ENCODE measurements at regions not wholly inside any gene's neighbourhood (a gene's known extent, or its start where the extent isn't known, plus 50 kb on each side); places are given as distances from the start of the nearest gene placed in this dataset.

DNA sequence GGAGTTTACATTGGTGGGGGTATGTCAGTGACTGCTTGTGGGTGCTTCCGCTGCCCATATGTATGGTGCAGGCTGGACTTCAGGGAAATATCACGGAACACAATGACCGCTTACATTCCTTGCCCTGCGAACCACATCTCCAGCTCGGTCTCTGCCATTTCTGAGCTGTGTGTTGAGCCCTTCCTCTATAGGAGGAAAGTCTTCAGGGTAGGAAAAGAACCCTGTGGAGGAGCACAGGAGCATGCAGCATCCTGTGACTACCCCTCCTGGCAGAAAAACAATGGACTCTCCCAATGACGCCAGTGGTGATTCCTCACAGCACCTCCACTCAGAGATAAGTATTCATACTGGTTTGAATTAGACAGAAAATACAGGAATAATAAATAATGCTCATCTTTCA, 276.8 kb upstream of the MAP3K1 start:
- no peak overlapping the region for H3K4me3 Mint-ChIP-seq

DNA sequence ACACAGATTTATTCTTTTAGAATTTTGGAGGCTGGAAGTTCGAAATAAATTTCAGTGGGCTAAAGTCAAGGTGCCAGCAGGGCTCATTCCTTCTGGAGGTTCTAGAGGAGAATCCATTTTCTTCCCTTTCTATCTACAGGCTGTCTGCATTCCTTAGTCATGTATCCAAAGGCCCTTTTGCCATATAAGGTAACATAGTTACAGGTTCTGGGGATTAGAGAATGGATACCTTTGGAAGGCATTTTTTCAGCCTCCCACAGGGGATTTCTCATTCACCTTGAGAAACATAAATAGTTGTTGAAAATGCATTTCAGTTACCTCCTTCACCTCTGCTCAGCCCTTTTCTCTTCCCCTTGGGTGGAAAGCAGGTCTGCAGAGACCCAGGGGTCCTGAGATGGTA, 280.0 kb upstream of the MAP3K1 start:
- CTCF ChIA-PET, result no interaction called here
- Mint-ChIP-seq H3K4me3 (no peak overlapping the region), H3K36me3 (no peaks in the 10 kb centered on the region), H3K4me1 (no peaks in the 10 kb centered on the region), H3K27me3 (peaks cover 4% of the 10 kb centered on the region), H3K9me3 (ENCODE audit: low read depth) (no peaks in the 10 kb centered on the region), H3K27ac (no peak overlapping the region)
- no peak for ATAC-seq
- no peak for DNase-seq

More for the DNA sequence above, 276.8 kb upstream of the MAP3K1 start:
- CTCF ChIA-PET, result no interaction called here
- H3K9me3 Mint-ChIP-seq (ENCODE audit: low read depth), result no peaks in the 10 kb centered on the region
- H3K27ac Mint-ChIP-seq, result no peak overlapping the region
- H3K4me1 Mint-ChIP-seq, result no peaks in the 10 kb centered on the region
- DNase-seq (no peak), ATAC-seq (no peak)
- no peaks in the 10 kb centered on the region for H3K36me3 Mint-ChIP-seq
- peaks cover 12% of the 10 kb centered on the region for H3K27me3 Mint-ChIP-seq

DNA sequence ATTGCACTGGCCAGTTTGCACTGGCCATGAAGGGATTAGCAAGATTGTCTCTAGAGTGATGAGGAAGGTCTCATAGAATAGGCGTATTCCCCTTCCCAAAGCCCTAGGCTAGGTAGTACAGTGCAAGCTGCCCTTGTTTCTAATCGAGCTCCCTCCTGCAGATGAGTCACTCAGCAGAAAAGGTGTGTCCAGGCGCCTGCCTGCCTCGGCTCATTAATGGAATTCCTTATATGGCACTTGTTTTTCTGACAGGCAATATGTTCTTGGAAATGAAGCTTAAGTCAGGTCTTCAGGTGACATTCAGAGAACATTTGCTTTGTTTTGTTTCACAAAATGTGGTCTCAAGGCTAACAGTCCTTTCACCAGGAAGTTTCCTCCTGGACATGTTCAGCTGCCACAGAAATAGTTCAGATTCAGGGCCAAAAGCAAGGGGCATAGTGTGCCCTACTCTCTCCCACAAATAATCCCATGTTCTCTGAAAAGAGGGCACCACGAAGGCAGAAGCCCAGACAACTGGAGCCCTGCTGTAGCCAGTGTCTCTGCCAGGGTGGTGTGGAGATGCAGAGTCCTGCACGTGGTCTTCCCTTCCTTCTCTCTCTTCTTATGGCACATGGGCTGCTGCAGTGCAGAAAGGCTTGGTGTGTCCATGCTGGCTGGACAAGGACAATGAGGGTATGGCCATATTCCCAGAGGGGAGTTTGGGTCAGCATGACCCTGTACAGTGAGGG, 281.1 kb upstream of the MAP3K1 start:
- H3K4me3 Mint-ChIP-seq, result no peak overlapping the region
- no peaks in the 10 kb centered on the region for H3K9me3 Mint-ChIP-seq (ENCODE audit: low read depth)
- DNase-seq (no peak), ATAC-seq (no peak)
- H3K27me3 Mint-ChIP-seq, result no peaks in the 10 kb centered on the region
- no peaks in the 10 kb centered on the region for H3K4me1 Mint-ChIP-seq
- peak overlapping the region; percentile 8 for H3K27ac Mint-ChIP-seq
- no peaks in the 10 kb centered on the region for H3K36me3 Mint-ChIP-seq
- CTCF ChIA-PET, result interaction anchor here (1.6 kb wide), 1 partner anchor 11 kb away, joined by 4 read pairs; no protein-coding TSS in a partner anchor

DNA sequence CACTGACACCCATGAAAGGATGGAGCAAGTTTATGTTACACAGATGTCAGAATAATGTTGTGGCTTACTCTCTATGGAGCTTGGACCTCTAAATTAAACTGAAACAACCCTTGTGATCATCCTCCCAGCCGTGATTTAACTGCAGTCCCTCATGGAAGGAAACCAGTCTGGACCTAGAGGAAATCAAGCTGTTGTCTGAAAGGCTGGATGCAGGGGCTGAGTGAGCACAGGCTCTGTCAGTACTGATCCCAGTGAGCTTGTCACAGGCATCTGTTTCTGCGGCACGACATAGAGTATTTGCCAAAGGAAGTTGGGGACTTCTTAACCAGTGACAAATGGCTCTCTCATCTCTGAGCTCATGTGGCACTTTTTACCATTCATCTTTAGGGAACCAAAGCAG, 282.9 kb upstream of the MAP3K1 start:
- Mint-ChIP-seq H3K36me3 (no peaks in the 10 kb centered on the region), H3K27ac (no peak overlapping the region), H3K27me3 (no peaks in the 10 kb centered on the region), H3K4me3 (no peak overlapping the region), H3K4me1 (no peaks in the 10 kb centered on the region), H3K9me3 (ENCODE audit: low read depth) (no peaks in the 10 kb centered on the region)
- DNase-seq (no peak), ATAC-seq (no peak)
- CTCF ChIA-PET, result interaction anchor here (1.6 kb wide), 1 partner anchor 13 kb away, joined by 4 read pairs; no protein-coding TSS in a partner anchor

DNA sequence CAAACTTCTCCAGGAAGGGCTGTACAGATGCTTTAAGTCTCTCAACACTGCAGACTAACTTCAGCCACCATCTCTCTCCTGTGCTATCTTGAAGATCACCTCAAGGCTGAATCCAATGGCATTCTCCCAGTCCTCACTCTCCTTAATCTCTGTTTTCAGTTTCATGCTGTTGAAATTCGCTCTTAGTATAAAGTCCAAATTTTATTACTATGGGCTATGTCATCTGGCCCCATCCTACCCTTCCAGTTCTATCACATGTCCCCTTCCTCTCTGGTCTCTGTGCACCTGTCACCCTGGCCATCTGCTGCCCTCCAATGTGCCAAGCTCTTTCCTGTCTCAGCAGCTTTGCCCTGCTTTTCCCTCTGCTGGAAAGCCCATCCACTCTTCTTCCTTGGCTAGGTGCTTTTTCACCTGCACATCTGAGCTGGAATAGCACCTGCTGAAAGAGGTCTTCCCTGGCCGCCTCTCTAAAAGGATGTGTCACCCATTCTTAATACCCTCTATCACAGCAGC, 284.7 kb upstream of the MAP3K1 start:
- DNase-seq (no peak), ATAC-seq (no peak)
- CTCF ChIA-PET, result no interaction called here
- no peaks in the 10 kb centered on the region for H3K36me3 Mint-ChIP-seq
- no peak overlapping the region for H3K27ac Mint-ChIP-seq
- peaks cover 4% of the 10 kb centered on the region for H3K27me3 Mint-ChIP-seq
- no peaks in the 10 kb centered on the region for H3K9me3 Mint-ChIP-seq (ENCODE audit: low read depth)
- peaks cover 2% of the 10 kb centered on the region for H3K4me1 Mint-ChIP-seq
- no peak overlapping the region for H3K4me3 Mint-ChIP-seq

DNA sequence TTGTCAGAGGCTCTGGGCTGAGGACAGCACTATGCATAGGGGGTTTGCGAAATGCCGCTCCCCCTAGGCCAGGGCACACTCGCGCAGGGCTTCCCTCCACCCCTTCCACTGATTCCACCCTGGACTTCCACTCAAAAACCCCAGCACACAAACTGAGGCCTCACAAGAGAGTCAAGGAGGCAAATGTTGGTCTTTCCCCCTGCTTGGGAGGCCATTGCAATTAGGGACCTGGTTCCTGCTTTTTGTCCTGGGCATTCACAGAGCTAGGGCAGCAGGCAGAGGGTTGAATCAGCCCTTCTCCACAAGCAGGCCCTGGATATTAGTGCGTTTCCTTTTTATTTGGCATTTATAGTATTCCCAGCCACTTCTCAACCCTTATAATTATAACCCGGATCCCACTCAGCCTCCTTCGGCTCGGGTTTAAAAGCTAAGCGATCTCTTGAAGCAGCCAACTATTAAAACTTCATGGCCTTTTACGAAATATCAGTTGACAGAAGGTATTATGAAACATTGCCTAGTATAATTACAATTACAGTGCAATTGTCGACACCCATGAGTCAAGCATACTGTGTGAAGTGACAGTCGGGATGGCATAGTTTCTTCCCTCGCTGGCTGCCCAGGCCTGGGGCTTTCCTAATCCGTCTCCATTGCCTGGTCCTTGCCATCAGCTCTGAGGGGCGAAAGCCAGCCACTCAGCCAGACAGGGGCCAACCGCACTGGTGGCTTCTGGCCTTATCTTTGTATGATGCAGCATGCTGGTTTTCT, 285.5 kb upstream of the MAP3K1 start:
- no peak overlapping the region for H3K27ac Mint-ChIP-seq

DNA sequence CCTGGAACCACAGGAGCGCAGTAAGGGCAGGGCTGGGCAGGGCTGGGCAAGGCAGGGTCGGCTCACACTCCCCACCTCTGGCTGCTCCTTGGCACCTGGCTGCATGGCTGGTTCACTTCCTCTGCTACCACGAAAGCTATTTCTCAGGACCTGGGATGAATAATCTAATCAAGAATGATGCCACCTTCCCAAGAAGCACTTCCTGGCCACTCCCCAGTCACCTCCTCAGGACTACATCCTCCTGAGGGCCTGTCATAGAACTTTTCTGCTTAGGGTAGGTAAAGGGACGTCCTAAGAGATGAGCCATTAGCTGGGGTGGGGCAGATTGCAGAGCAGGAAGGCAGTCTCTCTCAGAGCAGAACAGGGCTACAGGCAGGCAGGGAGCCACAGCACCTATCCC, 288.2 kb upstream of the MAP3K1 start:
- DNase-seq, result no peak
- Mint-ChIP-seq H3K27me3 (peaks cover 14% of the 10 kb centered on the region), H3K4me1 (peaks cover 2% of the 10 kb centered on the region), H3K36me3 (no peaks in the 10 kb centered on the region), H3K9me3 (ENCODE audit: low read depth) (no peaks in the 10 kb centered on the region), H3K27ac (no peak overlapping the region), H3K4me3 (no peak overlapping the region)
- CTCF ChIA-PET, result no interaction called here
- ATAC-seq, result no peak

More for the DNA sequence above, 285.5 kb upstream of the MAP3K1 start:
- peaks cover 9% of the 10 kb centered on the region for H3K27me3 Mint-ChIP-seq
- H3K36me3 Mint-ChIP-seq, result no peaks in the 10 kb centered on the region
- no peak for DNase-seq
- H3K4me3 Mint-ChIP-seq, result no peak overlapping the region
- CTCF ChIA-PET, result no interaction called here
- ATAC-seq, result no peak
- peaks cover 2% of the 10 kb centered on the region for H3K4me1 Mint-ChIP-seq
- no peaks in the 10 kb centered on the region for H3K9me3 Mint-ChIP-seq (ENCODE audit: low read depth)

DNA sequence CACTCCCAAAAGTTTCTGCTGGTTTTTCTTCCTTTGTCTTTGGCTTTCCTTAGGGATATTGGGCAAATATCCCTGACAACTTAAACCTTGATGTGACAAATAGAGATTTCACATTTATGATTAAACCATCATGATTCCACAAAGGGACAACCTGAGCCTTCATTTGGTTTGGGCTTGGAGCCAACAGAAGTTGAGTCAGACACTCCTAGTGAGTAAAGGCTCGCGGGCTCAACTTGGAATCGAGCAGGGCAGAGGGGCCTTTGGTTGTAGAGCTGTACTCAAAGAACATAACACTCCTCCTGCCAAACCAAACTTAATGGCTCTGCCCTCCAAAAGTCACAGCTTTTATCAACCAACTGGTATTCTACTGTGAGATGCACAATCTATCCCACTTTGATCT, 290.2 kb upstream of the MAP3K1 start:
- Mint-ChIP-seq H3K27me3 (peaks cover 21% of the 10 kb centered on the region), H3K27ac (no peak overlapping the region), H3K9me3 (ENCODE audit: low read depth) (no peaks in the 10 kb centered on the region), H3K4me1 (peaks cover 2% of the 10 kb centered on the region), H3K36me3 (no peaks in the 10 kb centered on the region), H3K4me3 (no peak overlapping the region)
- DNase-seq (no peak), ATAC-seq (no peak)
- CTCF ChIA-PET, result interaction anchor here (1.2 kb wide), 1 partner anchor 55 kb away, joined by 3 read pairs; no protein-coding TSS in a partner anchor

DNA sequence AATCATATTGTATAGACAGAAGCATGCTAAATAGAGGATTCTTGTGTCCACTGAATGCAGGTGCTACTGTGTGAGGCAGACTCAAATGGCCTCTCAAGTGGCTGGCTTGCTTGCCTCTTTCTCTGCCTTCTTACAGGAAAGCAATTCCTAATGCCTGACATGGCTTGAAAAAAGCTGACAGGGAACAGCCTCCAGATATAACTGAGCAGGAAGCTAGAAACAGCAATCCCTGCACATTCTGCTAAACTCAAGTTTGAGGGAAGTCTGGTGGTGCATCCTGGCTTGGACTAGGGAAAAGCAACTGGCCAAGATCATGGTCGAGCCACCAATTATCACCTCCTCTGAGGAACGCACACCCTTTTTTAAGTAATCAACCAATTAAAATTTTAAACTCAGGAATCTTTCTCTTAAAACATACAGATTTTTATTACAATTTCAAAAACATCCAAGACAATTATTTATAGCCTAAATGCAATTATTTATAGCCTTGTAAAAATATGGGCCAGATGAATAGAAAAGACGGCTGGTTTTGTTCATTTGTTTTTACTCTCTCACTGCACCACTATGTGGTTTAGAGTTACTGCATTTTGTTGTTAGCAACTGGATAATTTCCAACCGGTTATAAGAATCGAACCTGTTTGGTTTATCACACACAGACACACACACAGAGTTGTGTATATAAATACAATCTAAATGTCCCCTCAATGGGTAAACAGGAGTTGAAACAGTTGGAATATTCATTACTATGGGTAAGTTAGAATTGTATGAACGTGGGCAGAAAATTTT, 290.9 kb upstream of the ANKRD55 start:
- H3K9me3 Mint-ChIP-seq (ENCODE audit: low read depth), result no peaks in the 10 kb centered on the region
- DNase-seq (no peak), ATAC-seq (no peak)
- peaks cover 2% of the 10 kb centered on the region for H3K4me1 Mint-ChIP-seq
- H3K27ac Mint-ChIP-seq, result no peak overlapping the region
- peaks cover 21% of the 10 kb centered on the region for H3K27me3 Mint-ChIP-seq
- H3K36me3 Mint-ChIP-seq, result no peaks in the 10 kb centered on the region
- no peak overlapping the region for H3K4me3 Mint-ChIP-seq
- CTCF ChIA-PET, result no interaction called here

DNA sequence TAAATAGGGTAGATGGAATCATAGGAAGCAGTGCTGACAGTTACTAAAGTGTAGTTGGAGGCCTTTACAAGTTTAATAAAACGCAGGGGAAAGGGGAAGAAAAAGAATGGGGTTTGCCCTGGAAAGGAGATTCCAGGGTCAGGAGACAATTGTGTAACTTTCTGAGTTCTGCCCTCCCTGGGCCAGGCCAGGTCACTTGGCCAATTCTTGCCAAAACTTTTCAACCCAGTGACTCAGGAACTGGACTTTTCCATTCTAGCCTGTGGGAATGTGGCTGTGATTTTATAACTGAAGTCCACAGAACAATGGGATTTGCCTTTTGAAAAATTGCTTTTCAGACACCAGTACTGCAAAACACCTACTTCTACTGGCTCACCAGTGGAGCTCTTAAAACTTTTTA, 289.8 kb upstream of the ANKRD55 start:
- H3K27me3 Mint-ChIP-seq, result peaks cover 23% of the 10 kb centered on the region
- DNase-seq, result no peak
- ATAC-seq, result no peak
- H3K36me3 Mint-ChIP-seq, result no peaks in the 10 kb centered on the region
- H3K4me3 Mint-ChIP-seq, result no peak overlapping the region
- H3K4me1 Mint-ChIP-seq, result peaks cover 2% of the 10 kb centered on the region
- CTCF ChIA-PET, result no interaction called here
- no peaks in the 10 kb centered on the region for H3K9me3 Mint-ChIP-seq (ENCODE audit: low read depth)
- H3K27ac Mint-ChIP-seq, result no peak overlapping the region

DNA sequence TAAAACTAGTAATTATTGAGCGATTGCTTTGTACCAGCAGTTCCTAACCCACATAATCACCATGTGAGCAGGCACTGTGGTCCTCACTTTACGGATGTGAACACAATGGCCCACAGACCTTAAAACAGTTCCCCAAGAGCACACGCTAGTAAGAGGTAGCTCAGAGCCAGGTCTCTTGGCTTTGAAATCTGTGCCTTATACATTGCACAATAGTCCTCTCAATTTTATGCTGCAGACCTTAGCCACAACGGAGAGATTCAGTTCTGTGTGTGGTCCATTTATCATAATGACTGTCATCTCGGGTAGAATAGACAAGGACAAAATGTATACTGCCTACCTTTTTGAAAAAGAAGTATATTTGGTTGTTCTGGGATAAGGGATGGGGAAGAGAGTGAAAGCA, 289.0 kb upstream of the ANKRD55 start:
- no peak for DNase-seq
- peaks cover 27% of the 10 kb centered on the region for H3K27me3 Mint-ChIP-seq
- no peak overlapping the region for H3K27ac Mint-ChIP-seq
- CTCF ChIA-PET, result interaction anchor here (0.5 kb wide), 1 partner anchor 616 kb away, joined by 5 read pairs; no protein-coding TSS in a partner anchor
- ATAC-seq, result no peak
- no peaks in the 10 kb centered on the region for H3K9me3 Mint-ChIP-seq (ENCODE audit: low read depth)
- no peaks in the 10 kb centered on the region for H3K36me3 Mint-ChIP-seq
- H3K4me1 Mint-ChIP-seq, result no peaks in the 10 kb centered on the region
- H3K4me3 Mint-ChIP-seq, result no peak overlapping the region

DNA sequence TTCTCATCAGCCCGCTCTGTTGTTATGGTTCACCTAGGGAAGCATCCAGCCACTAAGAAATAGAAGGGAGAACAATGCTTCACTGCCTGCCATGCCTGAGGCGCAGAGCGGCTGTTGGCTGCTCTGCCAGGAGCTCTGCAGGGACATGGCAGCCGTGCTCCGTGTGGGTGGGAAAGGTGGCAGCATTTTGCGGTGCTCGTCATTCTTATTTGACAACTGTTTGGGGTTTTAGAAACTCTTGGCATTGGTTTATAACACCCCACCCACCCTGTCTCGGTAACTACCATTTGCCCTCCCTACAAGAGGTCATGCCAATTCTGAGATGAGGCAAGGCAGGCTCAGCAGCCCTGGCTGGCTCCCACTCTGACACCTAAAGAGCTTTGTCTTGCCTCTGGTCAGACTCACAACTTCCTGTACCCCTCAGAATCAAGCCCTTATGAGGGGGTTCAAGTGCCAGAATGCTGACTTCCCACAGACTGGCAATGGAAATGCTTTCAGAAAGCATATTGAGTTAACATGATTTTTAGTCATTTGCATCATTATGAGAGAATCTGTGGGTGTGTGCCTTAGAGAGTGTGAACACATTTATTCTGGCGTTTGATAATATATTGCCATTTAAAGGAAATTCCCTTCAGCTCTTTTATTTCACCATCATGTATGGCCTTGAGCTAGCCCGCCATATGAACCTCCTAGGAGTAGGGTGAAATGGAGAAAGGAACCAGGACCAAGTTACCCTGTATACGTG, 288.0 kb upstream of the ANKRD55 start:
- DNase-seq, result no peak
- Mint-ChIP-seq H3K9me3 (ENCODE audit: low read depth) (no peaks in the 10 kb centered on the region), H3K4me1 (no peaks in the 10 kb centered on the region), H3K27me3 (peaks cover 27% of the 10 kb centered on the region), H3K4me3 (no peak overlapping the region), H3K27ac (no peak overlapping the region), H3K36me3 (no peaks in the 10 kb centered on the region)
- ATAC-seq, result no peak
- CTCF ChIA-PET, result no interaction called here

DNA sequence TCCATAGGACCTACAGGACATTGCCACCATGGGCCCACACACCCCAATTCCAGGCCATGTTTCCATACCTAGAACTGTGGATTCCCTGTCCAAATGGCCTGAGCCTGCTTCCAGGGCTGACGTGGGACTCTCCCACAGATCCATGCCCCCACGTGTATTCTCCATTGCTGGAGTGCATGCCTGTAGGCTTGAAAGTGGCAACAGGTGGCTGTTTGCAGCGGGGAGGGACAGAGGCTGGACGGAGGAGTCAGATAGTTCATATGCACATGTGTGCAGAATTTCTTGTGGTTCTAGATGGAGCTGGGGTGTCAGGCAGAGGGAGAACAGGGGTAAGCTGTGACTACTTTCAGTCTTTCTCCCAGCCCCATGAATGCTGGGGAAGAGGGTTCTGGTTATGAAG, 285.7 kb upstream of the ANKRD55 start:
- Mint-ChIP-seq H3K9me3 (ENCODE audit: low read depth) (no peaks in the 10 kb centered on the region), H3K4me1 (no peaks in the 10 kb centered on the region), H3K4me3 (no peak overlapping the region), H3K27ac (no peak overlapping the region), H3K27me3 (peaks cover 17% of the 10 kb centered on the region), H3K36me3 (no peaks in the 10 kb centered on the region)
- CTCF ChIA-PET, result no interaction called here
- no peak for ATAC-seq
- DNase-seq, result no peak
